Left hindlimb (tissue), 1 donor: ENCODE measurements at regions not wholly inside any gene's neighbourhood (a gene's known extent, or its start where the extent isn't known, plus 50 kb on each side); places are given as distances from the start of the nearest gene placed in this dataset.

Source experiments
- DNase-seq: peaks from one replicate; pipeline ENCODE4 v3.0.0-alpha.2; 2018

GRCh38 chr13:32914686-32915085 lies 101.5 kb upstream of the KL start:
- DNase-seq: no peak

- DNase-seq: no peak
Measured at GRCh38 chr13:32917504-32917903, 98.7 kb upstream of the KL start.

GRCh38 chr13:32923725-32924124 lies 92.5 kb upstream of the KL start:
- no peak for DNase-seq

- DNase-seq: no peak
Measured at GRCh38 chr13:32924886-32925285, 91.3 kb upstream of the KL start.

- DNase-seq: no peak
Measured at GRCh38 chr13:32925506-32925905, 90.7 kb upstream of the KL start.

GRCh38 chr13:32932376-32932775 lies 83.8 kb upstream of the KL start:
- DNase-seq: no peak

GRCh38 chr13:32936716-32937115 lies 79.5 kb upstream of the KL start:
- no peak for DNase-seq

- no peak for DNase-seq
Measured at GRCh38 chr13:32938314-32938713, 77.9 kb upstream of the KL start.

GRCh38 chr13:32938907-32939306 lies 77.3 kb upstream of the KL start:
- no peak for DNase-seq

GRCh38 chr13:32940601-32941000 lies 75.6 kb upstream of the KL start:
- DNase-seq: peak; percentile 67

GRCh38 chr13:32941368-32941767 lies 74.9 kb upstream of the KL start:
- DNase-seq: no peak

GRCh38 chr13:32946558-32946957 lies 69.7 kb upstream of the KL start:
- no peak for DNase-seq

GRCh38 chr13:32947411-32948276 lies 68.6 kb upstream of the KL start:
- DNase-seq: no peak

GRCh38 chr13:32949820-32950219 lies 66.4 kb upstream of the KL start:
- DNase-seq: no peak

GRCh38 chr13:32951580-32951979 lies 64.6 kb upstream of the KL start:
- DNase-seq: no peak

- no peak for DNase-seq
Measured at GRCh38 chr13:32955881-32956594, 60.2 kb upstream of the KL start.

GRCh38 chr13:32956595-32956933 lies 59.7 kb upstream of the KL start:
- no peak for DNase-seq

GRCh38 chr13:32960626-32961025 lies 55.6 kb upstream of the KL start:
- no peak for DNase-seq

- DNase-seq: no peak
Measured at GRCh38 chr13:32961724-32962123, 54.5 kb upstream of the KL start.

GRCh38 chr13:32962342-32962741 lies 53.9 kb upstream of the KL start:
- no peak for DNase-seq

GRCh38 chr13:32964987-32965386 lies 51.2 kb upstream of the KL start:
- no peak for DNase-seq
